ENCODE measurements at regions not wholly inside any gene's neighbourhood (a gene's known extent, or its start where the extent isn't known, plus 50 kb on each side); places are given as distances from the start of the nearest gene placed in this dataset.

- in situ Hi-C loops (cut with MboI; ENCODE audit: low pct_unique_long_range_greater_than_20kb in 2 of 9, low sequenced_read_pairs in 9 of 9, unreplicated experiment in 9 of 9) = no loop called here
- peak in 2 of 8 experiments; percentile 29 to 40 for ATAC-seq (replicated peaks in 6 of 8)
Observed at GRCh38 chr5:52428977-52429489, 358.7 kb upstream of the ITGA1 start.

GRCh38 chr5:52441768-52442167 is 345.9 kb upstream of the ITGA1 start:
- 0 to 100% (median 89%) methylated on average over 1 of the region's 1 CpG; no CpG with 5 or more reads in 1 of the 10 experiments for WGBS, 10 experiments
- no peak for ATAC-seq (replicated peaks in 6 of 8)

More at GRCh38 chr5:52428977-52429489, 358.7 kb upstream of the ITGA1 start:
- 4 to 83% (median 31%) methylated on average over 1 to 3 of the region's 3 CpGs; no CpG with 5 or more reads in 3 of the 10 experiments for WGBS, 10 experiments
- H3K4me1 ChIP-seq (replicated peaks in 1 of 2) = no peaks in the 10 kb centered on the region
- H3K4me3 ChIP-seq = no peak overlapping the region
- H3K27ac ChIP-seq = no peak overlapping the region

GRCh38 chr5:52443187-52443586 is 344.5 kb upstream of the ITGA1 start:
- Histone ChIP-seq H3K27ac (no peak overlapping the region), H3K4me3 (no peak overlapping the region), H3K4me1 (replicated peaks in 1 of 2) (peaks cover 3% of the 10 kb centered on the region in 2 donors)
- in situ Hi-C loops (cut with MboI; ENCODE audit: low pct_unique_long_range_greater_than_20kb in 2 of 9, low sequenced_read_pairs in 9 of 9, unreplicated experiment in 9 of 9) = no loop called here
- ATAC-seq (replicated peaks in 6 of 8) = no peak
- 40 to 100% (median 82%) methylated on average over 1 to 3 of the region's 3 CpGs; no CpG with 5 or more reads in 4 of the 10 experiments for WGBS, 10 experiments

More at GRCh38 chr5:52441768-52442167, 345.9 kb upstream of the ITGA1 start:
- H3K27ac ChIP-seq = no peak overlapping the region
- in situ Hi-C loops (cut with MboI; ENCODE audit: low pct_unique_long_range_greater_than_20kb in 2 of 9, low sequenced_read_pairs in 9 of 9, unreplicated experiment in 9 of 9) = no loop called here
- H3K4me3 ChIP-seq = no peak overlapping the region
- H3K4me1 ChIP-seq (replicated peaks in 1 of 2) = no peaks in the 10 kb centered on the region

- in situ Hi-C loops (cut with MboI; ENCODE audit: low pct_unique_long_range_greater_than_20kb in 2 of 9, low sequenced_read_pairs in 9 of 9, unreplicated experiment in 9 of 9) = no loop called here
- H3K4me3 ChIP-seq = no peak overlapping the region
- ATAC-seq (replicated peaks in 6 of 8) = no peak
- 0 to 81% (median 17%) methylated on average over 1 to 2 of the region's 2 CpGs; no CpG with 5 or more reads in 1 of the 10 experiments for WGBS, 10 experiments
- no peak overlapping the region for H3K27ac ChIP-seq
- peaks cover 4 to 13% of the 10 kb centered on the region in 2 donors for H3K4me1 ChIP-seq (replicated peaks in 1 of 2)
Observed at GRCh38 chr5:52448111-52448510, 339.6 kb upstream of the ITGA1 start.

GRCh38 chr5:52449516-52449915 is 338.2 kb upstream of the ITGA1 start:
- peak in 3 of 8 experiments; percentile 57 to 81 (median 78) for ATAC-seq (replicated peaks in 6 of 8)
- H3K27ac ChIP-seq = no peak overlapping the region
- in situ Hi-C loops (cut with MboI; ENCODE audit: low pct_unique_long_range_greater_than_20kb in 2 of 9, low sequenced_read_pairs in 9 of 9, unreplicated experiment in 9 of 9) = no loop called here
- WGBS, 10 experiments = 0 to 100% (median 67%) methylated on average over 1 to 3 of the region's 3 CpGs; no CpG with 5 or more reads in 2 of the 10 experiments
- H3K4me1 ChIP-seq (replicated peaks in 1 of 2) = peaks cover 4 to 13% of the 10 kb centered on the region in 2 donors
- no peak overlapping the region for H3K4me3 ChIP-seq

- H3K4me1 ChIP-seq (replicated peaks in 1 of 2) = peaks cover 4 to 13% of the 10 kb centered on the region in 2 donors
- ATAC-seq (replicated peaks in 6 of 8) = no peak
- H3K4me3 ChIP-seq = no peak overlapping the region
- in situ Hi-C loops (cut with MboI; ENCODE audit: low pct_unique_long_range_greater_than_20kb in 2 of 9, low sequenced_read_pairs in 9 of 9, unreplicated experiment in 9 of 9) = no loop called here
- WGBS, 10 experiments = 20 to 85% (median 64%) methylated on average over 1 of the region's 1 CpG; no CpG with 5 or more reads in 3 of the 10 experiments
- H3K27ac ChIP-seq = no peak overlapping the region
Observed at GRCh38 chr5:52452098-52452497, 335.6 kb upstream of the ITGA1 start.

- 20 to 52% (median 40%) methylated on average over 2 of the region's 2 CpGs; no CpG with 5 or more reads in 3 of the 10 experiments for WGBS, 10 experiments
- Histone ChIP-seq H3K4me1 (replicated peaks in 1 of 2) (peaks cover 1 to 10% of the 10 kb centered on the region in 2 donors), H3K27ac (no peak overlapping the region), H3K4me3 (no peak overlapping the region)
- in situ Hi-C loops (cut with MboI; ENCODE audit: low pct_unique_long_range_greater_than_20kb in 2 of 9, low sequenced_read_pairs in 9 of 9, unreplicated experiment in 9 of 9) = no loop called here
- ATAC-seq (replicated peaks in 6 of 8) = no peak
Observed at GRCh38 chr5:52453176-52453575, 334.5 kb upstream of the ITGA1 start.

- Histone ChIP-seq H3K4me1 (replicated peaks in 1 of 2) (no peaks in the 10 kb centered on the region), H3K4me3 (no peak overlapping the region), H3K27ac (no peak overlapping the region)
- WGBS, 10 experiments = 13 to 100% (median 89%) methylated on average over 1 to 2 of the region's 2 CpGs; no CpG with 5 or more reads in 1 of the 10 experiments
- ATAC-seq (replicated peaks in 6 of 8) = no peak
- in situ Hi-C loops (cut with MboI; ENCODE audit: low pct_unique_long_range_greater_than_20kb in 2 of 9, low sequenced_read_pairs in 9 of 9, unreplicated experiment in 9 of 9) = no loop called here
Observed at GRCh38 chr5:52455920-52456319, 331.8 kb upstream of the ITGA1 start.

GRCh38 chr5:52457810-52458209 is 329.9 kb upstream of the ITGA1 start:
- Histone ChIP-seq H3K4me1 (replicated peaks in 1 of 2) (no peaks in the 10 kb centered on the region), H3K4me3 (no peak overlapping the region), H3K27ac (no peak overlapping the region)
- 20 to 79% (median 68%) methylated on average over 1 to 2 of the region's 2 CpGs; no CpG with 5 or more reads in 5 of the 10 experiments for WGBS, 10 experiments
- in situ Hi-C loops (cut with MboI; ENCODE audit: low pct_unique_long_range_greater_than_20kb in 2 of 9, low sequenced_read_pairs in 9 of 9, unreplicated experiment in 9 of 9) = no loop called here
- peak in 3 of 8 experiments; percentile 98 to 100 (median 99) for ATAC-seq (replicated peaks in 6 of 8)

- peak in 5 of 8 experiments; percentile 92 to 98 (median 96) for ATAC-seq (replicated peaks in 6 of 8)
- in situ Hi-C loops (cut with MboI; ENCODE audit: low pct_unique_long_range_greater_than_20kb in 2 of 9, low sequenced_read_pairs in 9 of 9, unreplicated experiment in 9 of 9) = no loop called here
- 0 to 84% (median 35%) methylated on average over 2 to 4 of the region's 4 CpGs for WGBS, 10 experiments
- Histone ChIP-seq H3K27ac (no peak overlapping the region), H3K4me1 (replicated peaks in 1 of 2) (peaks cover 4 to 23% of the 10 kb centered on the region in 2 donors), H3K4me3 (no peak overlapping the region)
Observed at GRCh38 chr5:52466113-52466512, 321.6 kb upstream of the ITGA1 start.

- H3K4me3 ChIP-seq = no peak overlapping the region
- ATAC-seq (replicated peaks in 6 of 8) = no peak
- 0 to 100% (median 70%) methylated on average over 1 to 7 of the region's 7 CpGs for WGBS, 10 experiments
- in situ Hi-C loops (cut with MboI; ENCODE audit: low pct_unique_long_range_greater_than_20kb in 2 of 9, low sequenced_read_pairs in 9 of 9, unreplicated experiment in 9 of 9) = no loop called here
- peaks cover 4 to 23% of the 10 kb centered on the region in 2 donors for H3K4me1 ChIP-seq (replicated peaks in 1 of 2)
- H3K27ac ChIP-seq = no peak overlapping the region
Observed at GRCh38 chr5:52466749-52467520, 320.8 kb upstream of the ITGA1 start.

GRCh38 chr5:52468976-52469375 is 318.7 kb upstream of the ITGA1 start:
- H3K27ac ChIP-seq = no peak overlapping the region
- ATAC-seq (replicated peaks in 6 of 8) = no peak
- peaks cover 4 to 23% of the 10 kb centered on the region in 2 donors for H3K4me1 ChIP-seq (replicated peaks in 1 of 2)
- H3K4me3 ChIP-seq = no peak overlapping the region
- WGBS, 10 experiments = 0 to 100% (median 82%) methylated on average over 1 of the region's 1 CpG; no CpG with 5 or more reads in 3 of the 10 experiments
- in situ Hi-C loops (cut with MboI; ENCODE audit: low pct_unique_long_range_greater_than_20kb in 2 of 9, low sequenced_read_pairs in 9 of 9, unreplicated experiment in 9 of 9) = no loop called here

GRCh38 chr5:52469420-52469819 is 318.3 kb upstream of the ITGA1 start:
- in situ Hi-C loops (cut with MboI; ENCODE audit: low pct_unique_long_range_greater_than_20kb in 2 of 9, low sequenced_read_pairs in 9 of 9, unreplicated experiment in 9 of 9) = no loop called here
- ATAC-seq (replicated peaks in 6 of 8) = peak in 1 of 8 experiments; percentile 70
- Histone ChIP-seq H3K27ac (no peak overlapping the region), H3K4me1 (replicated peaks in 1 of 2) (peaks cover 4 to 23% of the 10 kb centered on the region in 2 donors), H3K4me3 (no peak overlapping the region)
- 23 to 98% (median 86%) methylated on average over 1 to 5 of the region's 5 CpGs; no CpG with 5 or more reads in 1 of the 10 experiments for WGBS, 10 experiments

Measured in motor neuron (in vitro differentiated cells).